HL-60 (cell line): ENCODE measurements at regions not wholly inside any gene's neighbourhood (a gene's known extent, or its start where the extent isn't known, plus 50 kb on each side); places are given as distances from the start of the nearest gene placed in this dataset.
A peak's percentile ranks its signal among the peaks of the same experiment; 100 is the strongest.

ENCODE experiments used
- DNase-seq, 2 experiments: peaks; one replicate each; pipeline ENCODE4 v3.0.0-alpha.2; 2010 to 2020; ENCODE audit warnings: low read depth in 1 of 2, low spot score in 1 of 2
- H3K27ac ChIP-seq: fragments of 250-450 bp; sonication (Bioruptor Pico); replicated peaks from 2 replicates; pipeline ENCODE4 v1.5.1; 2020; ENCODE audit warnings: mild to moderate bottlenecking, moderate library complexity
- H3K27me3 ChIP-seq: fragments of 250-450 bp; sonication (Bioruptor Pico); 2 replicates; pipeline ENCODE4 v1.5.1; 2021; ENCODE audit warnings: mild to moderate bottlenecking, moderate library complexity; ENCODE audit not compliant: insufficient read depth, poor library complexity, severe bottlenecking
- H3K4me3 ChIP-seq: replicated peaks from 2 replicates; pipeline ENCODE4 v1.5.1; 2011; ENCODE audit warnings: mild to moderate bottlenecking, control low read depth, low read length; ENCODE audit not compliant: insufficient read depth
- CTCF ChIP-seq: IDR thresholded peaks from one replicate; pipeline ENCODE4 v1.5.1; 2011; ENCODE audit warnings: low read length, control low read depth, inconsistent platforms; ENCODE audit not compliant: insufficient read depth
- GABPA ChIP-seq: IDR thresholded peaks from 2 replicates; pipeline ENCODE4 v1.6.1; 2012; ENCODE audit warnings: low read depth
- POLR2AphosphoS5 ChIP-seq: IDR thresholded peaks from 2 replicates; pipeline ENCODE4 v1.6.1; 2012; ENCODE audit warnings: low read depth
- SPI1 ChIP-seq: IDR thresholded peaks from 2 replicates; pipeline ENCODE4 v1.6.1; 2012; ENCODE audit warnings: low read depth, mild to moderate bottlenecking, borderline replicate concordance
- TF ChIP-seq, protein P1 (sequence below): IDR thresholded peaks from 2 replicates; pipeline ENCODE4 v1.6.1; 2012; ENCODE audit warnings: low read depth; ENCODE audit not compliant: insufficient replicate concordance

- Histone ChIP-seq H3K27me3 (peaks cover 5% of the 10 kb centered on the region), H3K27ac (no peak overlapping the region), H3K4me3 (no peak overlapping the region)
- TF ChIP-seq SPI1 (peak; percentile 76), GABPA (no peak)
- peak in 1 of 2 experiments; percentile 9 for DNase-seq
These were observed 281.9 kb upstream of the PUM3 start for GRCh38 chr9:3125602-3126405.

- no peak for DNase-seq
- no peak overlapping the region for H3K27ac ChIP-seq
- TF ChIP-seq CTCF: no peak
- no peak for TF ChIP-seq POLR2AphosphoS5
- TF ChIP-seq GABPA: no peak
- TF ChIP-seq, protein P1, sequence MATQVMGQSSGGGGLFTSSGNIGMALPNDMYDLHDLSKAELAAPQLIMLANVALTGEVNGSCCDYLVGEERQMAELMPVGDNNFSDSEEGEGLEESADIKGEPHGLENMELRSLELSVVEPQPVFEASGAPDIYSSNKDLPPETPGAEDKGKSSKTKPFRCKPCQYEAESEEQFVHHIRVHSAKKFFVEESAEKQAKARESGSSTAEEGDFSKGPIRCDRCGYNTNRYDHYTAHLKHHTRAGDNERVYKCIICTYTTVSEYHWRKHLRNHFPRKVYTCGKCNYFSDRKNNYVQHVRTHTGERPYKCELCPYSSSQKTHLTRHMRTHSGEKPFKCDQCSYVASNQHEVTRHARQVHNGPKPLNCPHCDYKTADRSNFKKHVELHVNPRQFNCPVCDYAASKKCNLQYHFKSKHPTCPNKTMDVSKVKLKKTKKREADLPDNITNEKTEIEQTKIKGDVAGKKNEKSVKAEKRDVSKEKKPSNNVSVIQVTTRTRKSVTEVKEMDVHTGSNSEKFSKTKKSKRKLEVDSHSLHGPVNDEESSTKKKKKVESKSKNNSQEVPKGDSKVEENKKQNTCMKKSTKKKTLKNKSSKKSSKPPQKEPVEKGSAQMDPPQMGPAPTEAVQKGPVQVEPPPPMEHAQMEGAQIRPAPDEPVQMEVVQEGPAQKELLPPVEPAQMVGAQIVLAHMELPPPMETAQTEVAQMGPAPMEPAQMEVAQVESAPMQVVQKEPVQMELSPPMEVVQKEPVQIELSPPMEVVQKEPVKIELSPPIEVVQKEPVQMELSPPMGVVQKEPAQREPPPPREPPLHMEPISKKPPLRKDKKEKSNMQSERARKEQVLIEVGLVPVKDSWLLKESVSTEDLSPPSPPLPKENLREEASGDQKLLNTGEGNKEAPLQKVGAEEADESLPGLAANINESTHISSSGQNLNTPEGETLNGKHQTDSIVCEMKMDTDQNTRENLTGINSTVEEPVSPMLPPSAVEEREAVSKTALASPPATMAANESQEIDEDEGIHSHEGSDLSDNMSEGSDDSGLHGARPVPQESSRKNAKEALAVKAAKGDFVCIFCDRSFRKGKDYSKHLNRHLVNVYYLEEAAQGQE: no peak
- TF ChIP-seq SPI1: no peak
- H3K4me3 ChIP-seq: no peak overlapping the region
- H3K27me3 ChIP-seq: peaks cover 3% of the 10 kb centered on the region
These were observed 280.1 kb upstream of the PUM3 start for GRCh38 chr9:3124001-3124400.

GRCh38 chr9:3118081-3118480 lies 274.2 kb upstream of the PUM3 start:
- no peak for DNase-seq
- Histone ChIP-seq H3K27ac (no peak overlapping the region), H3K4me3 (no peak overlapping the region), H3K27me3 (peaks cover 2% of the 10 kb centered on the region)
- TF ChIP-seq POLR2AphosphoS5 (no peak), CTCF (no peak), SPI1 (no peak), GABPA (no peak)
- TF ChIP-seq, protein P1: no peak

DNA sequence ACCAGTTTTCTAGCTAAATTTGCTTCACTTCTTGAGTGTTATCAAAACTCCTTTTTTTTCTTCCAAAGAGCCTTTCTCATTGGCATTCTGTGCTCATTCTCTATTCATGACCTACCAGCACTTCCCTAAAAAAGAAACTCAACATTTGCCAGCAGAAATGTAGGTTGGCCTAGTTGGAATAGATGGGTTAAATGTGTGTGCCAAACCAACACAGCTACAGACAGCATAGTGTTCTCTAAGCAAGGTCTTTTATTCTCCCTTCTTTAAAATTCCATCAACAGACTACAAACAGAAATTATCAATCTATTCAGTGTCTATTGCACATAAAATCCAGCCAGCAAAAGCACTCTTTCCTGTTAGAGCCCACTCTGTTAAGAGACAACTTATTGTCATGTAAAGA lies 255.8 kb upstream of the PUM3 start:
- no peak for DNase-seq
- Histone ChIP-seq H3K27ac (no peak overlapping the region), H3K4me3 (no peak overlapping the region), H3K27me3 (no peaks in the 10 kb centered on the region)
- no peak for TF ChIP-seq POLR2AphosphoS5
- TF ChIP-seq SPI1: peak; percentile 42; the same call in 1 of the 2 replicates

GRCh38 chr9:3088219-3088618 lies 244.3 kb upstream of the PUM3 start:
- TF ChIP-seq, protein P1: no peak
- TF ChIP-seq GABPA: no peak
- TF ChIP-seq SPI1: no peak
- TF ChIP-seq POLR2AphosphoS5: no peak
- TF ChIP-seq CTCF: no peak
- peaks cover 2% of the 10 kb centered on the region for H3K27me3 ChIP-seq
- H3K27ac ChIP-seq: no peak overlapping the region
- no peak for DNase-seq
- no peak overlapping the region for H3K4me3 ChIP-seq
